Ishikawa (cell line): ENCODE measurements at regions not wholly inside any gene's neighbourhood (a gene's known extent, or its start where the extent isn't known, plus 50 kb on each side); places are given as distances from the start of the nearest gene placed in this dataset.

Experiments
- EGR1 ChIP-seq: IDR thresholded peaks from 2 replicates; pipeline ENCODE4 v1.6.1; 2012
- REST ChIP-seq: IDR thresholded peaks from 2 replicates; pipeline ENCODE4 v1.6.1; 2012; ENCODE audit warnings: low read depth, mild to moderate bottlenecking

GRCh38 chr22:33149611-33150010 lies 91.4 kb upstream of the SYN3 start:
- TF ChIP-seq REST (no peak), EGR1 (no peak)
